ENCODE measurements at regions not wholly inside any gene's neighbourhood (a gene's known extent, or its start where the extent isn't known, plus 50 kb on each side); places are given as distances from the start of the nearest gene placed in this dataset.

GRCh38 chr12:91339106-91339505 is 156.5 kb upstream of the DCN start:
- Histone ChIP-seq H3K4me1 (ENCODE audit: control insufficient read depth, insufficient read depth, low read length, poor library complexity, severe bottlenecking) (no peaks in the 10 kb centered on the region), H3K4me3 (ENCODE audit: insufficient read depth, low read depth, low read length, poor library complexity, severe bottlenecking) (no peak overlapping the region), H3K27ac (ENCODE audit: insufficient read depth, low read length, poor library complexity, severe bottlenecking) (no peak overlapping the region), H3K27me3 (replicated peaks; ENCODE audit: control insufficient read depth, insufficient read depth, low read length, poor library complexity, severe bottlenecking) (no peaks in the 10 kb centered on the region), H3K9me3 (ENCODE audit: control insufficient read depth, low read length) (no peaks in the 10 kb centered on the region), H3K36me3 (ENCODE audit: control insufficient read depth, insufficient read depth, low read length) (no peaks in the 10 kb centered on the region)
- no peak for DNase-seq

GRCh38 chr12:91335699-91336098 is 153.1 kb upstream of the DCN start:
- DNase-seq, result no peak
- Histone ChIP-seq H3K4me3 (ENCODE audit: insufficient read depth, low read depth, low read length, poor library complexity, severe bottlenecking) (no peak overlapping the region), H3K36me3 (ENCODE audit: control insufficient read depth, insufficient read depth, low read length) (no peaks in the 10 kb centered on the region), H3K27ac (ENCODE audit: insufficient read depth, low read length, poor library complexity, severe bottlenecking) (no peak overlapping the region), H3K4me1 (ENCODE audit: control insufficient read depth, insufficient read depth, low read length, poor library complexity, severe bottlenecking) (no peaks in the 10 kb centered on the region), H3K9me3 (ENCODE audit: control insufficient read depth, low read length) (no peaks in the 10 kb centered on the region), H3K27me3 (replicated peaks; ENCODE audit: control insufficient read depth, insufficient read depth, low read length, poor library complexity, severe bottlenecking) (no peaks in the 10 kb centered on the region)

GRCh38 chr12:91333966-91334365 is 151.3 kb upstream of the DCN start:
- Histone ChIP-seq H3K4me3 (ENCODE audit: insufficient read depth, low read depth, low read length, poor library complexity, severe bottlenecking) (no peak overlapping the region), H3K36me3 (ENCODE audit: control insufficient read depth, insufficient read depth, low read length) (no peaks in the 10 kb centered on the region), H3K9me3 (ENCODE audit: control insufficient read depth, low read length) (no peaks in the 10 kb centered on the region), H3K27me3 (replicated peaks; ENCODE audit: control insufficient read depth, insufficient read depth, low read length, poor library complexity, severe bottlenecking) (no peaks in the 10 kb centered on the region), H3K4me1 (ENCODE audit: control insufficient read depth, insufficient read depth, low read length, poor library complexity, severe bottlenecking) (no peaks in the 10 kb centered on the region), H3K27ac (ENCODE audit: insufficient read depth, low read length, poor library complexity, severe bottlenecking) (no peak overlapping the region)
- DNase-seq, result no peak

GRCh38 chr12:91332302-91332701 is 149.7 kb upstream of the DCN start:
- Histone ChIP-seq H3K27me3 (replicated peaks; ENCODE audit: control insufficient read depth, insufficient read depth, low read length, poor library complexity, severe bottlenecking) (no peaks in the 10 kb centered on the region), H3K4me3 (ENCODE audit: insufficient read depth, low read depth, low read length, poor library complexity, severe bottlenecking) (no peak overlapping the region), H3K27ac (ENCODE audit: insufficient read depth, low read length, poor library complexity, severe bottlenecking) (no peak overlapping the region), H3K36me3 (ENCODE audit: control insufficient read depth, insufficient read depth, low read length) (no peaks in the 10 kb centered on the region), H3K9me3 (ENCODE audit: control insufficient read depth, low read length) (no peaks in the 10 kb centered on the region), H3K4me1 (ENCODE audit: control insufficient read depth, insufficient read depth, low read length, poor library complexity, severe bottlenecking) (no peaks in the 10 kb centered on the region)
- no peak for DNase-seq

- Histone ChIP-seq H3K4me1 (ENCODE audit: control insufficient read depth, insufficient read depth, low read length, poor library complexity, severe bottlenecking) (no peaks in the 10 kb centered on the region), H3K27me3 (replicated peaks; ENCODE audit: control insufficient read depth, insufficient read depth, low read length, poor library complexity, severe bottlenecking) (no peaks in the 10 kb centered on the region), H3K4me3 (ENCODE audit: insufficient read depth, low read depth, low read length, poor library complexity, severe bottlenecking) (no peak overlapping the region), H3K9me3 (ENCODE audit: control insufficient read depth, low read length) (no peaks in the 10 kb centered on the region), H3K27ac (ENCODE audit: insufficient read depth, low read length, poor library complexity, severe bottlenecking) (no peak overlapping the region), H3K36me3 (ENCODE audit: control insufficient read depth, insufficient read depth, low read length) (no peaks in the 10 kb centered on the region)
- no peak for DNase-seq
Measured at GRCh38 chr12:91331371-91331770, 148.8 kb upstream of the DCN start.

- no peaks in the 10 kb centered on the region for H3K9me3 ChIP-seq (ENCODE audit: control insufficient read depth, low read length)
- H3K4me3 ChIP-seq (ENCODE audit: insufficient read depth, low read depth, low read length, poor library complexity, severe bottlenecking), result no peak overlapping the region
- no peak for DNase-seq
- H3K4me1 ChIP-seq (ENCODE audit: control insufficient read depth, insufficient read depth, low read length, poor library complexity, severe bottlenecking), result no peaks in the 10 kb centered on the region
- H3K27me3 ChIP-seq (replicated peaks; ENCODE audit: control insufficient read depth, insufficient read depth, low read length, poor library complexity, severe bottlenecking), result no peaks in the 10 kb centered on the region
- H3K36me3 ChIP-seq (ENCODE audit: control insufficient read depth, insufficient read depth, low read length), result no peaks in the 10 kb centered on the region
- H3K27ac ChIP-seq (ENCODE audit: insufficient read depth, low read length, poor library complexity, severe bottlenecking), result no peak overlapping the region
Measured at GRCh38 chr12:91328451-91328850, 145.8 kb upstream of the DCN start.

- H3K27ac ChIP-seq (ENCODE audit: insufficient read depth, low read length, poor library complexity, severe bottlenecking), result no peak overlapping the region
- no peaks in the 10 kb centered on the region for H3K9me3 ChIP-seq (ENCODE audit: control insufficient read depth, low read length)
- no peaks in the 10 kb centered on the region for H3K36me3 ChIP-seq (ENCODE audit: control insufficient read depth, insufficient read depth, low read length)
- no peak overlapping the region for H3K4me3 ChIP-seq (ENCODE audit: insufficient read depth, low read depth, low read length, poor library complexity, severe bottlenecking)
- no peaks in the 10 kb centered on the region for H3K4me1 ChIP-seq (ENCODE audit: control insufficient read depth, insufficient read depth, low read length, poor library complexity, severe bottlenecking)
- DNase-seq, result no peak
- no peaks in the 10 kb centered on the region for H3K27me3 ChIP-seq (replicated peaks; ENCODE audit: control insufficient read depth, insufficient read depth, low read length, poor library complexity, severe bottlenecking)
Measured at GRCh38 chr12:91327889-91328288, 145.3 kb upstream of the DCN start.

- Histone ChIP-seq H3K27me3 (replicated peaks; ENCODE audit: control insufficient read depth, insufficient read depth, low read length, poor library complexity, severe bottlenecking) (no peaks in the 10 kb centered on the region), H3K27ac (ENCODE audit: insufficient read depth, low read length, poor library complexity, severe bottlenecking) (no peak overlapping the region), H3K4me1 (ENCODE audit: control insufficient read depth, insufficient read depth, low read length, poor library complexity, severe bottlenecking) (no peaks in the 10 kb centered on the region), H3K9me3 (ENCODE audit: control insufficient read depth, low read length) (no peaks in the 10 kb centered on the region), H3K4me3 (ENCODE audit: insufficient read depth, low read depth, low read length, poor library complexity, severe bottlenecking) (no peak overlapping the region), H3K36me3 (ENCODE audit: control insufficient read depth, insufficient read depth, low read length) (no peaks in the 10 kb centered on the region)
- no peak for DNase-seq
Measured at GRCh38 chr12:91327131-91327530, 144.5 kb upstream of the DCN start.

GRCh38 chr12:91326058-91327027 is 143.7 kb upstream of the DCN start:
- peak in 1 of 3 donors; percentile 10 for DNase-seq
- H3K4me3 ChIP-seq (ENCODE audit: insufficient read depth, low read depth, low read length, poor library complexity, severe bottlenecking), result no peak overlapping the region

GRCh38 chr12:91320999-91321398 is 138.4 kb upstream of the DCN start:
- Histone ChIP-seq H3K4me1 (ENCODE audit: control insufficient read depth, insufficient read depth, low read length, poor library complexity, severe bottlenecking) (no peaks in the 10 kb centered on the region), H3K36me3 (ENCODE audit: control insufficient read depth, insufficient read depth, low read length) (no peaks in the 10 kb centered on the region), H3K9me3 (ENCODE audit: control insufficient read depth, low read length) (no peaks in the 10 kb centered on the region), H3K27ac (ENCODE audit: insufficient read depth, low read length, poor library complexity, severe bottlenecking) (no peak overlapping the region), H3K27me3 (replicated peaks; ENCODE audit: control insufficient read depth, insufficient read depth, low read length, poor library complexity, severe bottlenecking) (peaks cover 5% of the 10 kb centered on the region), H3K4me3 (ENCODE audit: insufficient read depth, low read depth, low read length, poor library complexity, severe bottlenecking) (no peak overlapping the region)
- DNase-seq, result no peak

More at GRCh38 chr12:91326058-91327027, 143.7 kb upstream of the DCN start:
- no peaks in the 10 kb centered on the region for H3K36me3 ChIP-seq (ENCODE audit: control insufficient read depth, insufficient read depth, low read length)
- no peaks in the 10 kb centered on the region for H3K27me3 ChIP-seq (replicated peaks; ENCODE audit: control insufficient read depth, insufficient read depth, low read length, poor library complexity, severe bottlenecking)
- H3K27ac ChIP-seq (ENCODE audit: insufficient read depth, low read length, poor library complexity, severe bottlenecking), result no peak overlapping the region
- no peaks in the 10 kb centered on the region for H3K9me3 ChIP-seq (ENCODE audit: control insufficient read depth, low read length)
- H3K4me1 ChIP-seq (ENCODE audit: control insufficient read depth, insufficient read depth, low read length, poor library complexity, severe bottlenecking), result no peaks in the 10 kb centered on the region
